MV-4-11 (cell line): ENCODE measurements at regions not wholly inside any gene's neighbourhood (a gene's known extent, or its start where the extent isn't known, plus 50 kb on each side); places are given as distances from the start of the nearest gene placed in this dataset.

ENCODE experiments used
- DNase-seq: peaks from one replicate; lab custom pipeline; 2025; lab: John Stamatoyannopoulos, UW

- peak; percentile 52 for DNase-seq
Observed at GRCh38 chr20:19077370-19078220, 134.8 kb upstream of the SLC24A3 start.

GRCh38 chr20:19078448-19079373 lies 133.7 kb upstream of the SLC24A3 start:
- DNase-seq: no peak

- no peak for DNase-seq
Observed at GRCh38 chr20:19079536-19080299, 132.7 kb upstream of the SLC24A3 start.

GRCh38 chr20:19081937-19082336 lies 130.5 kb upstream of the SLC24A3 start:
- no peak for DNase-seq

GRCh38 chr20:19083136-19083621 lies 129.3 kb upstream of the SLC24A3 start:
- DNase-seq: no peak

- no peak for DNase-seq
Observed at GRCh38 chr20:19090332-19090731, 122.1 kb upstream of the SLC24A3 start.

GRCh38 chr20:19094959-19095541 lies 117.4 kb upstream of the SLC24A3 start:
- no peak for DNase-seq

GRCh38 chr20:19095762-19096161 lies 116.7 kb upstream of the SLC24A3 start:
- DNase-seq: no peak

GRCh38 chr20:19096843-19097242 lies 115.6 kb upstream of the SLC24A3 start:
- DNase-seq: no peak

- no peak for DNase-seq
Observed at GRCh38 chr20:19098117-19098516, 114.3 kb upstream of the SLC24A3 start.

- DNase-seq: peak; percentile 16
Observed at GRCh38 chr20:19098806-19099578, 113.5 kb upstream of the SLC24A3 start.

- DNase-seq: no peak
Observed at GRCh38 chr20:19099596-19100545, 112.6 kb upstream of the SLC24A3 start.

- DNase-seq: no peak
Observed at GRCh38 chr20:19100975-19101374, 111.5 kb upstream of the SLC24A3 start.

- no peak for DNase-seq
Observed at GRCh38 chr20:19104186-19104585, 108.3 kb upstream of the SLC24A3 start.

GRCh38 chr20:19108155-19108554 lies 104.3 kb upstream of the SLC24A3 start:
- DNase-seq: no peak

GRCh38 chr20:19110285-19110684 lies 102.2 kb upstream of the SLC24A3 start:
- no peak for DNase-seq

- no peak for DNase-seq
Observed at GRCh38 chr20:19110881-19111460, 101.5 kb upstream of the SLC24A3 start.

- DNase-seq: no peak
Observed at GRCh38 chr20:19112828-19113227, 99.6 kb upstream of the SLC24A3 start.

- DNase-seq: no peak
Observed at GRCh38 chr20:19113343-19113930, 99.0 kb upstream of the SLC24A3 start.
